ENCODE measurements at regions not wholly inside any gene's neighbourhood (a gene's known extent, or its start where the extent isn't known, plus 50 kb on each side); places are given as distances from the start of the nearest gene placed in this dataset.
"Not testable (repeated sequence)": the region's sequence is repeated elsewhere in the genome, so short reads cannot be mapped to it uniquely, and the experiment has no call there.

- no peak for TF ChIP-seq CTCF (conservative IDR thresholded peaks at IDR 0.05; ENCODE audit: low read depth)
- H3K27ac ChIP-seq: no peak overlapping the region
- POLR2A ChIA-PET (ENCODE audit: low non-redundant PET): no interaction called here
- CTCF ChIA-PET: no interaction called here
- DNase-seq (ENCODE audit: low spot score): no peak
Measured at GRCh38 chr5:82956600-82956999, 120.6 kb downstream of the TMEM167A start.

GRCh38 chr5:82952326-82952725 lies 124.9 kb downstream of the TMEM167A start:
- ChIA-PET CTCF (interaction anchor here (0.6 kb wide), 1 partner anchor 765 kb away, joined by 3 read pairs; no protein-coding TSS in a partner anchor), POLR2A (ENCODE audit: low non-redundant PET) (no interaction called here)
- TF ChIP-seq CTCF (conservative IDR thresholded peaks at IDR 0.05; ENCODE audit: low read depth): no peak
- peak; percentile 42 for DNase-seq (ENCODE audit: low spot score)
- H3K27ac ChIP-seq: no peak overlapping the region

GRCh38 chr5:82944267-82944666 lies 132.9 kb downstream of the TMEM167A start:
- H3K27ac ChIP-seq; CTCF ChIA-PET; DNase-seq (ENCODE audit: low spot score): not testable (repeated sequence)

GRCh38 chr5:82942083-82942881 lies 134.9 kb downstream of the TMEM167A start:
- POLR2A ChIA-PET (ENCODE audit: low non-redundant PET): no interaction called here
- TF ChIP-seq CTCF (conservative IDR thresholded peaks at IDR 0.05; ENCODE audit: low read depth): no peak

More at GRCh38 chr5:82944267-82944666, 132.9 kb downstream of the TMEM167A start:
- POLR2A ChIA-PET (ENCODE audit: low non-redundant PET): not testable (repeated sequence)

DNA sequence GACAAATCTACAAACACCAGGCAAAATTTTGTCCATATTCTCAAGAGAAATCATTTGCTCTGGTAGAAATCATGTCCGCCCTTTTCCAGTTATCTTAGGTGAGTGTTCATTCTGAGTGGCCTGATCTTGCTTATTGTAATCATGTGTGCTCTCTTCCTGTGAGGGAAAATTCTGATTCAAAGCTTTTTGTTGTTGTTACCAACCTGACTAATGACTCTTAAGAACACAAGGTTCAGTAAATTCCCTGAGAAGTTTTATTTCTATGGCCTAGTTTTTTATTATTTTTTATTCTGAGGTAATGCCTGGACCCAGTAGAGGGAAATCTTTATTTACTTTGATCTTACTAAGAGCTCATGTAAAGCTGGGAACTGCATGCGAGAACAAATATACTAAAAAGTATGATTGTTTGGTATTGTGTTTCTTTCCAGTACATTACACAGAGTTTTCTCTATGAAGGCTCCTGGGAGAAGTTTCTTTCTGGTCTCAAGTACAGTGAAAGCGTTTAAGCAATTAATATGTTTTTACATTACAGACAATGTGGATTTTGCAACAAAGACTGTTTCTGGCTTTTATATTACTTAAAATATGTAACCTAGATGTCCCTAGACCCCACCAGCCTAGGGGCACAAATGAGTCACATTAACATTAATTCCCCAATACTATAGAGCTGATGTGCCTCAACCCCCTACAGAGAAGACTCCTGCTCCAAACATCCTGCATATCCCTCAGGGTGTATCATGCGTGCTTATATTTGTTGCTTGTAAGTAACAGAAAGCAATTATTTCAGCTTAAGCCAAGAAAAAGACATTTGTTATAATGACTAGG lies 138.1 kb downstream of the TMEM167A start:
- no peak for TF ChIP-seq CTCF (conservative IDR thresholded peaks at IDR 0.05; ENCODE audit: low read depth)
- CTCF ChIA-PET: interaction anchor here (0.5 kb wide), 2 partner anchors 66 to 226 kb away, joined by 3 to 4 read pairs; no protein-coding TSS in a partner anchor
- H3K27ac ChIP-seq: no peak overlapping the region
- DNase-seq (ENCODE audit: low spot score): no peak
- POLR2A ChIA-PET (ENCODE audit: low non-redundant PET): no interaction called here

More at GRCh38 chr5:82942083-82942881, 134.9 kb downstream of the TMEM167A start:
- CTCF ChIA-PET: interaction anchor here (0.5 to 0.6 kb wide), 2 partner anchors 360 to 966 kb away, joined by 3 read pairs; no protein-coding TSS in a partner anchor
- H3K27ac ChIP-seq: no peak overlapping the region
- DNase-seq (ENCODE audit: low spot score): no peak

DNA sequence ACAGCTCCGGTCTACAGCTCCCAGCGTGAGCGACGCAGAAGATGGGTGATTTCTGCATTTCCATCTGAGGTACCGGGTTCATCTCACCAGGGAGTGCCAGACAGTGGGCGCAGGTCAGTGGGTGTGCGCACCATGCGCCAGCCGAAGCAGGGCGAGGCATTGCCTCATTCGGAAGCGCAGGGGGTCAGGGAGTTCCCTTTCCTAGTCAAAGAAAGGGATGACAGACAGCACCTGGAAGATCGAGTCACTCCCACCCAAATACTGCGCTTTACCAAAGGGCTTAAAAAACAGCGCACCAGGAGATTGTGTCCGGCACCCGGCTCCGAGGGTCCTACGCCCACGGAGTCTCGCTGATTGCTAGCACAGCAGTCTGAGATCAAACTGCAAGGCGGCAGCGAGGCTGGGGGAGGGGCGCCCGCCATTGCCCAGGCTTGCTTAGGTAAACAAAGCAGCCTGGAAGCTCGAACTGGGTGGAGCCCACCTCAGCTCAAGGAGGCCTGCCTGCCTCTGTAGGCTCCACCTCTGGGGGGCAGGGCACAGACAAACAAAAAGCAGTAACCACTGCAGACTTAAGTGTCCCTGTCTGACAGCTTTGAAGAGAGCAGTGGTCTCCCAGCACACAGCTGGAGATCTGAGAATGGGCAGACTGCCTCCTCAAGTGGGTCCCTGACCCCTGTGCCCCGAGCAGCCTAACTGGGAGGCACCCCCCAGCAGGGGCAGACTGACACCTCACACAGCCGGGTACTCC lies 144.5 kb downstream of the TMEM167A start:
- CTCF ChIA-PET; POLR2A ChIA-PET (ENCODE audit: low non-redundant PET); DNase-seq (ENCODE audit: low spot score); H3K27ac ChIP-seq: not testable (repeated sequence)

- DNase-seq (ENCODE audit: low spot score): peak; percentile 16
- CTCF ChIA-PET: no interaction called here
- no peak overlapping the region for H3K27ac ChIP-seq
- no peak for TF ChIP-seq CTCF (conservative IDR thresholded peaks at IDR 0.05; ENCODE audit: low read depth)
- POLR2A ChIA-PET (ENCODE audit: low non-redundant PET): interaction anchor here (0.6 kb wide), 1 partner anchor 407 kb away, joined by 3 read pairs; no protein-coding TSS in a partner anchor
Measured at GRCh38 chr5:82931110-82931509, 146.1 kb downstream of the TMEM167A start.
